HG03139 (cell line): ENCODE measurements at regions not wholly inside any gene's neighbourhood (a gene's known extent, or its start where the extent isn't known, plus 50 kb on each side); places are given as distances from the start of the nearest gene placed in this dataset.
A peak's percentile ranks its signal among the peaks of the same experiment; 100 is the strongest.
"Not testable (repeated sequence)": the region's sequence is repeated elsewhere in the genome, so short reads cannot be mapped to it uniquely, and the experiment has no call there.

Experiments used
- ATAC-seq: cut with Tn5 transposase; IDR thresholded peaks from one replicate; pipeline ENCODE4 v1.9.1; 2021; ENCODE audit not compliant: unreplicated experiment

DNA sequence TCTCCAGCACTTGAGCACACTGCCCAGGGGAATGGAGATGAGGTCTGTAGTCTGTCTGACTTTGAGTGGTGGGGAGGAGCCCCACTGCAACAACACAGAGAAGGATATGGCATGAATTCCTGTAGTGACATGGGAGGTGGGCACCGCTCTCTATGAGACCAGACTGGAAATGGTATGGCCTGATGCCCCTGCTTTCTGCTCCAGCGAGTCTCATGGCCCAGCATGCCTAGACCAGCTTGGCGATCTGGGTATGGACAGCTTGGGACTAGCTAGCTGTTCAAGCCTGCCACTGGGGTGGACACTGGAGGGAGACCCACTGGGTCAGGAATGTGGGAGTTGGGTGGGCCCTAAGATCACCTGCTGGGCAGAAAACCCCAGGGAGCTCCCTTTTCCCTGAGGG is 477.8 kb upstream of the SEL1L start:
- ATAC-seq: no peak

DNA sequence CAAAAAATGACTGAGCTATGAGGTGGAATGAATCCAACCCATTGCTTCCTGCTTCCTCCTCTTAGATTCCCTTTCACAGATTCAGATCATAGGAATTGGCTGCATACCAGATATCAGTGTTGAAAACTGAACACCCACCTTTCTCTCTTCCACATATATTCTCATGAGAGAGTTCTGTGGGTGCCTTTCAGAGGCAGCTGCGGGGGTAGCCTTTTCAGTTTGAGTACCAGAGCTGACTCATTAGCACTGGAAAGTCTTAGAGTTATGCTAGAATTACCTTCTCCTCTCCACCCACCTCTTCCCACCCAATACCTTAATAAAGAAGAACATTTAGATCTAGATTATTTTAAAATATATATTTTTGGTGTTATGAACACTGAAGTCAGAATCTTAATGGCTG is 495.4 kb upstream of the SEL1L start:
- ATAC-seq: no peak

GRCh38 chr14:82035397-82035796 is 501.7 kb upstream of the SEL1L start:
- ATAC-seq: no peak

DNA sequence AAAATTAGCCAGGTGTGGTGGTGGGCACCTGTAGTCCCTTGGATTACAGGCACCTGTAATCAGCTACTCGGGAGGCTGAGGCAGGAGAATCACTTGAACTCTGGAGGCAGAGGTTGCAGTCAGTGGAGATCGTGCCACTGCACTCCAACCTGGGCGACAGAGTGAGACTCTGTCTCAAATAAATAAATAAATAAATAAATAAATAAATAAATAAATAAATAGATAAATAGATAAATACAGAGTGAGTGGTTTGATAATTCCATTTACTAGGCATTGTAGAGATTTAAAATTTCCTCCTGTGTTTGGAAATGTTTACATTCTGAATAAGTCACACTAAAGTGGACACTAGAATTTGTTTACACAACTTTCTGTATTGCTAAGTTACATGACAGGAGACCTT is 504.4 kb upstream of the SEL1L start:
- ATAC-seq: not testable (repeated sequence)

DNA sequence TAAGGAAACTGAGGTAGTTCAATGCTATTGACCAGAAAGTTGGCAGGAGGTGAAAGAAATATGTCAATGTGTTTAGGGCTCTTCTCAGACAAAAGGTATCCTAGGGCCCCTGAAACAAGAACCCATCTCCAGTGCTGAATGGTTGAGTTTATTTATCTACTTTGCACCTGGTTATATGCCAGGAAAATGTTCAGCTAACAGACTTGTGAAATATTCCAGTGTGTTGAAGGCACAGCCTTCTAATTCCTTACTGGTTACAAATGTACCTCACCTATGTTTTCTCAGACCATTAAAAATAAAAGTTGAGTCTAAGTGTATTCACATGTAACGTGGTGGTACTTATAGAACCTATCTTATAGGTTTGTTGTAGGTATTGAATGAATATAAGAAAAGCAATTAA is 511.7 kb upstream of the SEL1L start:
- no peak for ATAC-seq

GRCh38 chr14:82046512-82047226 is 513.0 kb upstream of the SEL1L start:
- ATAC-seq: peak; percentile 60

GRCh38 chr14:82047777-82048470 is 514.3 kb upstream of the SEL1L start:
- ATAC-seq: no peak

DNA sequence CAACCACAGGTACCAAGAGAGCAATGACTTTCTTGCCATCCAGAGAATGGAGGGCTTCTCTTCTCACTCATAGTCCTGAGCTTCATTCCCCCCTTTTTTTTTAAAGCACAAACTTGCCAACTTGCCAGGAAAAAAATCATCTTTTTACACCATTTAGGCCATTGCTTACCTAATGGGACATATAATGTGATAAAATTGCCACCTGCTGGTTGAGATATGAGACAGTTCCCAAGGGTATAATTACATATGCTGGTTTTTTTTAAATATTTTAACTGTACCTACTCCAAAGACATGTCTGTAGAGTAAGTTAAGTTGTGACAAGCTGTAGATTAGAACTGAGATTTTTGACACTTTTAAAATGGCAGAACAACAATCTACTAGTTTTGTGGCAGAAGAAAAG is 519.1 kb upstream of the SEL1L start:
- ATAC-seq: no peak

GRCh38 chr14:82055515-82056115 is 522.0 kb upstream of the SEL1L start:
- no peak for ATAC-seq

GRCh38 chr14:82060219-82060618 is 526.6 kb upstream of the SEL1L start:
- no peak for ATAC-seq

DNA sequence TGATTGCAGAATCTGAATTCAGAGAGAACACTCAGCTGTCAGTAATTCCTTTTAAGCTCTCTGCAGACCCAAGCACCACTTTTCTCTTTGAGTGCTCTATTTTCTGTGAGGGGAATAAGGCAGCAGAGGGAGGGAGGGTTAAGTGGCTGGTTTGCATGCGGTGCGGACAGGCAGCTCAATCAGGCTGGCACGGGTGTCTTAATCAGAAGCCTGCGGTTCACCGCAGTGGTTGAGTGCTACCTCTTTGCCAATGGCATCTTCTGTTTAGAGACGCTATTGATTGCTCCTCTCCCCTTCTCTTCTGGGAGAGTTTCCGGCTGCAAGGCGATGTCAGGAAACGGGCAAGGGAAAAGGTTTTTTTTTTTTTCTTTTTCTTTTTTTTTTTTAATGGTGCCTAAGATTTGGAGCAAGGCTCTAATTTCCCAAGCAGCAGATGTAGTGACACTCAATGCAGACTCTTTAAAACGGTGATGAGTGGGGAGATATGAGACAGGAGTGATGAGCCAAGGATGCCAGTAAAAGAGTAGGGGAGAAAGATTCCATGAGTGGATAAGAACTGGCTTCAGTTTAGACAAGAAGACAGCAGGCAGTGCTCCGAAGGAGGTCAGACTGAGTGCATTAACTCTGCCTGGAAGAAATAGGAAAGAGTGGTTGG is 533.7 kb upstream of the SEL1L start:
- no peak for ATAC-seq

DNA sequence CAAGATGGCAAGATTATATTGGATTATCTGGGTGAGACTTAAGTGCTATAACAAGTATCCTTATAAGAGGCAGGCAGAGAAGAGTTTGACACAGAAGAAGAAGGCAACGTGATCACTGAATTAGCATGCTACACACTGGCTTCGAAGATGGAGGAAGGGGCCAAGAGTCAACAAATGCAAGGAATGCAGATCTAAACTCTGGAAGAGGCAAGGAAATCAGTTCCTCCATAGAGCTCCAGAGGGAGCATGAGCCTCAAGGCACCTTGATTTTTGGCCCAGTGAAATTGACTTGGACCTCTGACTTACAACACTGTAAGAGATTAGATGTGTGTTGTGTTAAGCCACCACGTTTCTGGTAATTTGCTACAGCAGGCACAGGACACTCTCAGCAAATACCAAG is 536.4 kb upstream of the SEL1L start:
- no peak for ATAC-seq

DNA sequence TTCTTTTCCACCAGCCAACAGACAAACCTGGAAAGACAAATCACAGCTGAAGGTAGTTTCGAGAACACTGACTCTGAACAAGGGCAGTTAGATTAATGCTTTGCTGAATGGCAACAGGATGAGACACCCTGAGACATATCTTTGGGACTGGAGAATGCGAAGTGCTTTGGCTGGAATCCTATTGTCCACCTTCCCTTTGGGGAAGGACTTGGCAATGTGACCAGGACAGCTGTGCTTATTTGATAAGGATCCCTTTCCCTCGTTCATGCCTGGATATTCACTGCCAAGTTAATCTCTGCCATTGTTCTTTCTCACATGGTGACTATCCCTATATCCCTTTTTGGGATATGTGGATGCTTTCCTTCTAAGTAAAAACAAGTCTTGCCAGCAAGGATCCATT is 537.1 kb upstream of the SEL1L start:
- ATAC-seq: no peak

DNA sequence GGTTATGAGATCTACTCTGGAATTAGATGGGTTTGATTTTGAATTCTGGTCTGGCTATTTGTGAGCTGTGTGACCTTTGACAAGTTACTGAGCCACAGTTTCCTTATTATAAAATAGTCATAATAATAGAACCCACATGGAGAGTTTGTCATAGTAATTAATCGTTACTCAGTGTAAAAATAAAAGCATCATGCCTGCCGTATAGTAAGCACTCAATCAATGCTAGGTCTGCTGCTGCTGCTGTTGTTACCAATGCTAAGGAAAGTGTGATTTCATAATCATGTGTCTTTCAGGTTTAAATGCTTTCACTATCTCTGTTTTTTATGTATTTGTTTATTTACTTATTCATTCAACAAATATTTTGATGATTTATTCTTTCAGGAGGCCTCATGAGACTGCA is 539.9 kb upstream of the SEL1L start:
- ATAC-seq: no peak

DNA sequence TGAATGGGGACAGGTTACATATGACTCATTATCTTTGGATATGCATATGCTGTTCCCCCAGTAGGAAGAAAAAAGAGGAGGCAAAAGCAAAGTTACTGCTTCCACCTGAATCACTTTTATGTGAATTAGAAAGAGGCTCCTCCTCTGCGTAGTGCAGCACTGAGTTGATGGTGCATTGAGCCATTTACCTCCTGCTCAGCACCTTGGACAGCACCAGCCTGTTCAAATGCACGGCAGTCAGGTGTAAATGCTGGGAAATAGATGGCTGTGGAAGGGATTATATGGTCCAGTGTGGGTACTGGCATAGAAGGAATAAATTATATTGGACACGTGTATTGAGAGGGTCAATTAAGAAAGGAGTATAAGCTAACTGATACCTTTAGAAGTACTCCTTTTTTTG is 541.9 kb upstream of the SEL1L start:
- ATAC-seq: no peak

- ATAC-seq: no peak
These were observed 545.9 kb upstream of the SEL1L start for GRCh38 chr14:82079553-82079952.

DNA sequence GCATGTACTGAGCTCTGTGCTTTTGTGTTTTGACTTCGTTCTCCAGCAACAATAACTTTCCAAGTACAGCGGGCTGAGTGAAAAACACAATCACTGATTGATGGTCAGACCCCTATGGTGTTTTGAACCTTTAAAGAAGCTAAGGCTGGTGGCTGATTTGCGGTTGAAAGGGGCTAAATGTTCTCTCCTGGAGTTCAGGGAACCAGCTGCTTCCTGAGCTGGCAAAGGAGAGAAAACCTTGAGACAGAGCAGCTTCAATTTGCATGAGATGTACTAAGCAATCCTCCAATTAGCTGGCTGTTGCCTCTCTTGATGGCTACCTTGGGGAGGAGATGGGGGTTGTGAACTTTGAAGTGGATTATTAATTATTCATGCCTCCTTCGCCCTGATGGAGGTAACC is 546.7 kb upstream of the SEL1L start:
- ATAC-seq: no peak

DNA sequence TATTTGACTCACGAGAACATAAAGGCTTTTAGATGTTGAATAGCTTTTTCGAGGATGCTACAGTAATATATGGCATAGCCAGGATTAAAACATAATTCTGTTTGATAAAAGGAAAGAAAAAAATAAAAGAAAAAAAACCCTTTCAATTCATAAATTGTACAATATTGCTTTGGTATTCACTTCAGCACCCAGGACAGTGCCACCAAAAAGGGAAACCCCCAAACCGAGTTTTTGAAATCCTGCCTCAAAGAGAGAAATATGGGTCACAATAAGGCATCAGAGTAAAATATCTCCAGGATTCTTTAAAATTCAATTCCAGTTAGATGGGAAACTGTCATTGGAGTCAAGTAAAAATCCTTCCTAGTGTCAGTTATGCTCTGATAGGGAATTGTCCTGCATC is 551.2 kb upstream of the SEL1L start:
- ATAC-seq: no peak

DNA sequence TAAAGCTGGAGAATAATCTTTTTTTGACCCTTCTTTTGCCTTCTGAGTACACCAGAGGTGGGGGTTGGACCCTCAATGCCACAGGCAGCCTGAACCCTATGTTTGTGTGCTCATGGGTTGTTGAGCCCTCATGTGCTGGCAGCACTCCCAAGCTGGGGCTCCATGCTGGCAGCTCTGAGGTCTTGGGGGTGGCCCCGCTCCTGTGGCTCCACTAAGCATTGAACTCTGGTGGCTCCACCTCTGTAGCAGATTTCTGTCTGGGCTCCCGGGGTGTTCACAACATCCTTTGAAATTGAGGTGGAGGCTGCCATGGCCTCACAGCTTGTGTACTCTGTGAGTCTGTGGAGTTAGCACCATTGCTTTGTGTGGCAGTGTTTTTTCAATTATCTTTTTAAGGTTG is 557.4 kb upstream of the SEL1L start:
- no peak for ATAC-seq

DNA sequence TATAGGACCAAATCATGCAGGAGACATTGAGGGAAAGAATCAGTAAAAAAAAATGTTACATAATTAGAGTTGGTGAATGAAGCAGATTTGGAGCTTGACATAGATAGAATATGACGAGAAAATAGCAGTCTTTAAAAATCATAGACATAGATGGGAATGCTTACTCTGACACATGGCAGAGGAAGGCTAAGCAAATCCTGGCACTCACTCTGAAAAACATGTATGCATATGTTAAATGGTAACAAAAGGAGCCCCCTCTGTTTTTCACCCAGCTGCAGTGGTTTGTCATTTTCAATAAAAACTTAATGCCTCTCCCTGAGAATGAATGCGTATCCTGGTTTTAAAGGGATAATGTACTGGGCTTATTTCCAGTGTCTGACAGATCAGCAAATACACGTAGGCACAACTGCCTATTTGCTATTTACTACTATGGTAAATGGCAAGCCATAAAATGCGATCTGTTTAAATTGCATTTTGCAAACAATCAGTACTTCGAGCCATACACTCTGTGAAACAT is 561.2 kb upstream of the SEL1L start:
- no peak for ATAC-seq

- no peak for ATAC-seq
These were observed 570.4 kb upstream of the SEL1L start for GRCh38 chr14:82104013-82104412.
